HCT116 (cell line): ENCODE measurements at regions not wholly inside any gene's neighbourhood (a gene's known extent, or its start where the extent isn't known, plus 50 kb on each side); places are given as distances from the start of the nearest gene placed in this dataset.

Experiments used
- ATAC-seq: fragments of 200-7000 bp; cut with Tn5 transposase; 2 replicates; pipeline ENCODE4 v1.9.1; 2020; ENCODE audit warnings: mild to moderate bottlenecking, moderate library complexity
- BruUV-seq: library from RNA; stranded (reverse); fragments of 400-500 nt; replicated peaks from 2 replicates; lab custom pipeline; 2021; lab: Mats Ljungman, UMichigan
- CTCF ChIA-PET: fragments of 300-600 bp; sonication (Branson Sonifier 250); formaldehyde crosslinking; loops from one replicate; lab custom pipeline; 2021; ENCODE audit warnings: antibody characterized with exemption; lab: Charles Lee
- POLR2A ChIA-PET: fragments of 300-600, 350-600 bp; sonication (Branson Sonifier 250); formaldehyde crosslinking; loops from one replicate; lab custom pipeline; 2021; ENCODE audit warnings: antibody characterized with exemption; lab: Charles Lee
- RAD21 ChIA-PET, 2 experiments: fragments of 300-600 bp; sonication (Branson Sonifier 250); formaldehyde crosslinking; loops; one replicate each; lab custom pipeline; 2023; ENCODE audit warnings: low total read pairs in 2 of 2; ENCODE audit not compliant: uncharacterized antibody in 2 of 2, unreplicated experiment in 2 of 2, low non-redundant PET in 1 of 2; lab: Charles Lee
- DNase-seq: peaks from one replicate; pipeline ENCODE4 v3.0.0-alpha.2; 2010; ENCODE audit warnings: low read depth, low spot score
- H2AFZ ChIP-seq: fragments of 200-600 bp; shearing (Covaris generic), sonication (generic); 2 replicates; pipeline ENCODE4 v1.6.1; 2017; ENCODE audit warnings: low read depth, mixed run types, mixed read lengths, antibody characterized with exemption, low read length; ENCODE audit not compliant: poor library complexity, severe bottlenecking
- H3K27ac ChIP-seq: 2 replicates; pipeline ENCODE4 v1.5.1; 2012; ENCODE audit warnings: low read depth, low read length
- H3K27me3 ChIP-seq: fragments of 200-600 bp; sonication (generic); 2 replicates; pipeline ENCODE4 v1.6.1; 2016; ENCODE audit warnings: mixed run types, low read length, mixed read lengths; ENCODE audit not compliant: insufficient read depth
- H3K36me3 ChIP-seq, 2 experiments: fragments of 200-500 bp in 1 of 2; fragments of 200-600 bp in 1 of 2; sonication (Bioruptor generic) in 1 of 2; sonication (generic) in 1 of 2; 2 replicates each; pipeline versions ENCODE4 v1.5.1 to v1.6.1; 2014 to 2016; ENCODE audit warnings: low read length in 2 of 2, inconsistent platforms in 1 of 2, mixed read lengths in 1 of 2, mixed run types in 1 of 2; ENCODE audit not compliant: insufficient read depth in 2 of 2, control insufficient read depth in 1 of 2
- H3K4me1 ChIP-seq, 2 experiments: fragments of 200-600 bp in 1 of 2; sonication (generic) in 1 of 2; 2 replicates each; pipeline versions ENCODE4 v1.5.1 to v1.6.1; 2012 to 2017; ENCODE audit warnings: low read length in 2 of 2, inconsistent platforms in 1 of 2, mild to moderate bottlenecking in 1 of 2, mixed read lengths in 1 of 2, mixed run types in 1 of 2, moderate library complexity in 1 of 2; ENCODE audit not compliant: insufficient read depth in 2 of 2, control insufficient read depth in 1 of 2
- H3K4me2 ChIP-seq: fragments of 200-600 bp; sonication (generic); 2 replicates; pipeline ENCODE4 v1.6.1; 2017; ENCODE audit warnings: mixed run types, low read length, mixed read lengths
- H3K4me3 ChIP-seq, 2 experiments: fragments of 200-600 bp in 1 of 2; sonication (generic) in 1 of 2; replicated peaks in 1 of 2; 2 replicates each; pipeline ENCODE4 v1.5.1; 2011 to 2016; ENCODE audit warnings: low read length in 2 of 2, control low read depth in 1 of 2, low read depth in 1 of 2, mild to moderate bottlenecking in 1 of 2, mixed read lengths in 1 of 2, mixed run types in 1 of 2
- H3K79me2 ChIP-seq: fragments of 200-600 bp; sonication (generic); 2 replicates; pipeline ENCODE4 v1.6.1; 2017; ENCODE audit warnings: mild to moderate bottlenecking, mixed run types, low read length, moderate library complexity, mixed read lengths; ENCODE audit not compliant: insufficient read depth
- H3K9ac ChIP-seq: fragments of 200-600 bp; sonication (generic); 2 replicates; pipeline ENCODE4 v1.6.1; 2016; ENCODE audit warnings: low read length, mixed read lengths
- H3K9me2 ChIP-seq: fragments of 200-600 bp; sonication (generic), shearing (Covaris generic); 2 replicates; pipeline ENCODE4 v1.6.1; 2017; ENCODE audit warnings: mixed run types, mild to moderate bottlenecking, moderate library complexity; ENCODE audit not compliant: insufficient read depth
- H3K9me3 ChIP-seq, 2 experiments: fragments of 200-500 bp in 1 of 2; fragments of 200-600 bp in 1 of 2; sonication (Bioruptor generic) in 1 of 2; sonication (generic) in 1 of 2; 2 replicates each; pipeline ENCODE4 v1.6.1; 2014 to 2017; ENCODE audit warnings: low read length in 2 of 2, mixed read lengths in 2 of 2, inconsistent platforms in 1 of 2, low read depth in 1 of 2, mild to moderate bottlenecking in 1 of 2, mixed run types in 1 of 2, moderate library complexity in 1 of 2; ENCODE audit not compliant: control insufficient read depth in 1 of 2, insufficient read depth in 1 of 2
- H4K20me1 ChIP-seq: fragments of 200-600 bp; sonication (generic), shearing (Covaris generic); 2 replicates; pipeline ENCODE4 v1.6.1; 2017; ENCODE audit warnings: mixed run types, mild to moderate bottlenecking, moderate library complexity; ENCODE audit not compliant: insufficient read depth
- CBX3 ChIP-seq: IDR thresholded peaks from 2 replicates; pipeline ENCODE4 v1.6.1; 2012; ENCODE audit warnings: low read depth
- CEBPB ChIP-seq: IDR thresholded peaks from 2 replicates; pipeline ENCODE4 v1.6.1; 2012; ENCODE audit warnings: low read depth
- EGR1 ChIP-seq: IDR thresholded peaks from 2 replicates; pipeline ENCODE4 v1.6.1; 2012; ENCODE audit warnings: low read depth
- ELF1 ChIP-seq: IDR thresholded peaks from 2 replicates; pipeline ENCODE4 v1.6.1; 2012; ENCODE audit warnings: low read depth, borderline replicate concordance
- EZH2phosphoT487 ChIP-seq: fragments of 200-600 bp; IDR thresholded peaks from 2 replicates; pipeline ENCODE4 v1.6.1; 2018; ENCODE audit warnings: antibody characterized with exemption, borderline replicate concordance
- JUND ChIP-seq: IDR thresholded peaks from 2 replicates; pipeline ENCODE4 v1.6.1; 2012
- MAX ChIP-seq: IDR thresholded peaks from 2 replicates; pipeline ENCODE4 v1.6.1; 2012
- POLR2A ChIP-seq: IDR thresholded peaks from 2 replicates; pipeline ENCODE4 v1.7.0; 2011; ENCODE audit warnings: borderline replicate concordance; ENCODE audit not compliant: insufficient read depth, insufficient read length; ENCODE audit errors: extremely low read depth
- POLR2AphosphoS5 ChIP-seq: IDR thresholded peaks from 2 replicates; pipeline ENCODE4 v1.6.1; 2011; ENCODE audit warnings: mild to moderate bottlenecking, low read depth, low read length, moderate library complexity
- RAD21 ChIP-seq: IDR thresholded peaks from 2 replicates; pipeline ENCODE4 v1.6.1; 2012; ENCODE audit warnings: low read depth, mild to moderate bottlenecking
- SIN3A ChIP-seq: IDR thresholded peaks from 2 replicates; pipeline ENCODE4 v1.6.1; 2012; ENCODE audit warnings: low read depth
- SP1 ChIP-seq: IDR thresholded peaks from 2 replicates; pipeline ENCODE4 v1.6.1; 2012; ENCODE audit warnings: low read depth
- TCF7L2 ChIP-seq: IDR thresholded peaks from 2 replicates; pipeline ENCODE4 v1.7.0; 2011; ENCODE audit warnings: borderline replicate concordance, inconsistent platforms; ENCODE audit not compliant: insufficient read depth, insufficient read length; ENCODE audit errors: extremely low read depth
- ZBTB33 ChIP-seq: IDR thresholded peaks from 2 replicates; pipeline ENCODE4 v1.6.1; 2011; ENCODE audit warnings: mild to moderate bottlenecking, low read length, moderate library complexity; ENCODE audit not compliant: insufficient replicate concordance; ENCODE audit errors: extremely low read depth
- ZFX ChIP-seq: fragments of 450-650 bp; IDR thresholded peaks from 2 replicates; pipeline ENCODE4 v1.6.1; 2017
- ZNF274 ChIP-seq: fragments of 200-500 bp; sonication (Bioruptor generic); IDR thresholded peaks from 2 replicates; pipeline ENCODE4 v1.6.1; 2014; ENCODE audit warnings: mild to moderate bottlenecking, low read depth, low read length, inconsistent platforms
- intact Hi-C: fragments of 100-400 bp; cut with micrococcal nuclease; formaldehyde crosslinking; loops from 2 replicates; pipeline ENCODE4 v1.10.0; 2022

GRCh38 chr2:217421834-217422233 is 562.0 kb upstream of the TNP1 start:
- Histone ChIP-seq H3K9ac (no peak overlapping the region), H3K9me3 (no peaks in the 10 kb centered on the region), H2AFZ (no peak overlapping the region), H3K4me2 (no peak overlapping the region), H3K4me1 (no peaks in the 10 kb centered on the region), H3K36me3 (no peaks in the 10 kb centered on the region), H4K20me1 (no peaks in the 10 kb centered on the region), H3K79me2 (no peaks in the 10 kb centered on the region), H3K4me3 (no peak overlapping the region), H3K27me3 (peaks cover 69% of the 10 kb centered on the region), H3K27ac (no peak overlapping the region), H3K9me2 (no peaks in the 10 kb centered on the region)
- intact Hi-C loops = no loop called here
- RAD21 ChIA-PET = no interaction called here
- CTCF ChIA-PET = no interaction called here
- no peak for TF ChIP-seq CBX3
- TF ChIP-seq SP1 = no peak
- no peak for TF ChIP-seq ZBTB33
- no peak for TF ChIP-seq ELF1
- TF ChIP-seq POLR2A = no peak
- TF ChIP-seq TCF7L2 = no peak
- TF ChIP-seq ZNF274 = no peak
- TF ChIP-seq SIN3A = no peak
- no peak for TF ChIP-seq JUND
- TF ChIP-seq CEBPB = no peak
- TF ChIP-seq RAD21 = no peak
- TF ChIP-seq EGR1 = no peak
- no peak for TF ChIP-seq POLR2AphosphoS5
- no peak for TF ChIP-seq MAX
- TF ChIP-seq EZH2phosphoT487 = no peak
- no peak for TF ChIP-seq ZFX
- POLR2A ChIA-PET = no interaction called here
- no TSS peak for BruUV-seq
- no peak for DNase-seq
- ATAC-seq = no peak
